Testis (tissue), 2 donors: ENCODE measurements at regions not wholly inside any gene's neighbourhood (a gene's known extent, or its start where the extent isn't known, plus 50 kb on each side); places are given as distances from the start of the nearest gene placed in this dataset.

Experiments used
- DNase-seq: peaks from one replicate; pipeline ENCODE4 v3.0.0-alpha.2; 2019
- H3K27ac ChIP-seq, 2 donors: fragments of 200-600 bp; sonication (generic); one replicate each; pipeline ENCODE4 v1.5.1; 2019
- H3K27me3 ChIP-seq: fragments of 200-600 bp; sonication (generic); one replicate; pipeline ENCODE4 v1.5.1; 2019
- H3K36me3 ChIP-seq: fragments of 200-600 bp; sonication (generic); one replicate; pipeline ENCODE4 v1.5.1; 2017; ENCODE audit warnings: low read depth; ENCODE audit errors: missing control alignments
- H3K4me1 ChIP-seq: fragments of 200-600 bp; sonication (generic); one replicate; pipeline ENCODE4 v1.5.1; 2019
- H3K4me3 ChIP-seq, 2 donors: fragments of 200-600 bp; sonication (generic); one replicate each; pipeline ENCODE4 v1.5.1; 2017 to 2019
- H3K9me3 ChIP-seq: fragments of 200-600 bp; sonication (generic); one replicate; pipeline ENCODE4 v1.5.1; 2017
- CTCF ChIP-seq, 3 experiments: fragments of 450-650 bp in 2 of 3; fragments of 200-600 bp in 1 of 3; sonication (generic) in 1 of 3; IDR thresholded peaks; one replicate each; pipeline ENCODE4 v1.5.1; 2016 to 2019; ENCODE audit warnings: antibody characterized with exemption in 3 of 3, mild to moderate bottlenecking in 2 of 3, moderate library complexity in 1 of 3
- POLR2A ChIP-seq: fragments of 450-650 bp; IDR thresholded peaks from one replicate; pipeline ENCODE4 v1.6.1; 2017; ENCODE audit warnings: antibody characterized with exemption, mild to moderate bottlenecking, moderate library complexity
- WGBS, 2 donors: methylation state at CpG; one replicate each; pipeline ENCODE4 v1.1.5; 2018; 5-methylcytosine and 5-hydroxymethylcytosine counted together
- intact Hi-C: fragments of 100-400 bp; cut with DNase I; formaldehyde crosslinking; loops from one replicate; pipeline ENCODE4 v1.15.1; 2023; ENCODE audit warnings: low total_unique reads

GRCh38 chr10:128325788-128326187 lies 199.6 kb upstream of the MKI67 start:
- no peak overlapping the region for H3K4me3 ChIP-seq
- WGBS, 2 donors: 50 to 58% methylated on average over 9 of the region's 9 CpGs
- H3K36me3 ChIP-seq: no peaks in the 10 kb centered on the region
- H3K9me3 ChIP-seq: no peaks in the 10 kb centered on the region
- DNase-seq: no peak
- TF ChIP-seq POLR2A: no peak
- no peak for TF ChIP-seq CTCF (IDR thresholded peaks at IDR 0.05)
- intact Hi-C loops: no loop called here
- no peaks in the 10 kb centered on the region for H3K27me3 ChIP-seq
- H3K4me1 ChIP-seq: no peaks in the 10 kb centered on the region
- H3K27ac ChIP-seq: no peak overlapping the region

DNA sequence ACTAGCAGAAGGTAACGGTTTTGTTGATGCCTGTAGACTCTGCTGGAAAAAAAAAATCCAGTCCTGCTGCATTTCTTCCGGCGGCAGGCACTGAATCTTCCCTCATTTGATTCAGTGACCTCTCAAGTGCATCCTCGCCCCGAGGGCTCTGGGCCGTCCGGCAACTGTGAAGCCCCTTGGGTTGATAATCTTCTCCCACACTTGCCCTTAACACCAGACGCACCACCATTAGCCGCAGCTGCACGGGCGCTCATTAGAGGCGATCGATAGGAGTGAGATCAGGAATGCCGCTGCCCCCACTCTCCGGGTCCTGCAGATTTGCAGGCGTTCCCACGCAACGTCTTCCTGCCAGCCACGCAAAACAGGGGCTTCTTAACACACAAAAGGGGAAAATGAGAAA lies 200.0 kb upstream of the MKI67 start:
- Histone ChIP-seq H3K9me3 (no peaks in the 10 kb centered on the region), H3K27me3 (no peaks in the 10 kb centered on the region), H3K4me3 (no peak overlapping the region), H3K36me3 (no peaks in the 10 kb centered on the region), H3K4me1 (no peaks in the 10 kb centered on the region), H3K27ac (no peak overlapping the region)
- intact Hi-C loops: no loop called here
- DNase-seq: no peak
- no peak for TF ChIP-seq CTCF (IDR thresholded peaks at IDR 0.05)
- TF ChIP-seq POLR2A: no peak
- 43 to 45% methylated on average over 19 of the region's 19 CpGs for WGBS, 2 donors

DNA sequence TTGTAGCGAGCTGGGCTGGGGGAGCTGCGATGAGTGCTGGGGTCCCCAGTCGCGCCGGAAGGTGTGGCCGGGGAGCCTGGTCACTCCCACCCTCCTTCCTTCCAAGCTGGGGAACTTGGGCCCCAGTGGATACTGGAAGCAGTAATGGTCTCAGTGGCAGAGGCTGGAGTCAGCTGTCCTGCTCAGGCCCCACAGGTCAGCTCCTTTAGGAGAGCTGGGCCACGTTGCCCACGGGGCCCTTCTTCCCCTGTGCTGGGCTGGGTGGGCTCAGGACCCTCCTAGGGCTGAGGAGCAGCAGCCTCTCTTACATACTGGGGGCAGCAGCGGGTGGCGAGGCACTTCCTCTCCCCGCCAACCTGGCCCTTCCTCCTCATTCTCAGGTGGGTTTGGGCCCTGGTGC lies 200.6 kb upstream of the MKI67 start:
- H3K27me3 ChIP-seq: no peaks in the 10 kb centered on the region
- 76 to 87% methylated on average over 8 to 11 of the region's 11 CpGs for WGBS, 2 donors

DNA sequence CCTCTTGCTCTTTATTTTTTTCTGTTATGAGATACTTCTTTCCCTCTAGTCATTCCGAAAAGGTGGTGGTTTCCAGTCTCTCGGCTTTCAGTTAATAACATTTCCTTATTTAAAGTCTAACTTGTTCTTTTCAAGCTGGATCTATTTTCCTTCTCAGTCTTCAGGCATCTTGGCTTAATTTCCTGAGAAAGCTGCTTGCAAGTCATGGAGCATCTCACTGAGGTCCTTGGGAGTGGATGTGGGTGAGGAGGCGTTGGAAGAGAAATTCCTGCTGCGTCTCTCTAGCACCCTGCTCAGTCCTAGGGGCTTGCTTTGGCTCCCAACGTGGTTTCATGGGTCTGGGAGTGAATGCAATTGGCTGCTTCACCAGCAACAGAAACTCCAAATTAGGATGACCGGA lies 210.2 kb upstream of the MKI67 start:
- TF ChIP-seq CTCF (IDR thresholded peaks at IDR 0.05): no peak
- TF ChIP-seq POLR2A: no peak
- intact Hi-C loops: no loop called here

More for the DNA sequence above, 200.6 kb upstream of the MKI67 start:
- Histone ChIP-seq H3K27ac (no peak overlapping the region), H3K4me1 (no peaks in the 10 kb centered on the region), H3K9me3 (no peaks in the 10 kb centered on the region), H3K36me3 (no peaks in the 10 kb centered on the region), H3K4me3 (no peak overlapping the region)
- DNase-seq: no peak
- TF ChIP-seq POLR2A (no peak), CTCF (IDR thresholded peaks at IDR 0.05) (no peak)
- intact Hi-C loops: no loop called here

GRCh38 chr10:128337860-128338378 lies 211.7 kb upstream of the MKI67 start:
- Histone ChIP-seq H3K9me3 (no peaks in the 10 kb centered on the region), H3K4me3 (no peak overlapping the region), H3K27me3 (no peaks in the 10 kb centered on the region), H3K27ac (no peak overlapping the region), H3K36me3 (no peaks in the 10 kb centered on the region), H3K4me1 (no peaks in the 10 kb centered on the region)
- no peak for DNase-seq
- 40 to 44% methylated on average over 6 to 7 of the region's 7 CpGs for WGBS, 2 donors
- no peak for TF ChIP-seq POLR2A
- no peak for TF ChIP-seq CTCF (IDR thresholded peaks at IDR 0.05)
- intact Hi-C loops: no loop called here

More for the DNA sequence above, 210.2 kb upstream of the MKI67 start:
- no peak for DNase-seq
- Histone ChIP-seq H3K4me3 (no peak overlapping the region), H3K36me3 (no peaks in the 10 kb centered on the region), H3K9me3 (no peaks in the 10 kb centered on the region), H3K4me1 (no peaks in the 10 kb centered on the region), H3K27me3 (no peaks in the 10 kb centered on the region), H3K27ac (no peak overlapping the region)
- WGBS, 2 donors: 77 to 84% methylated on average over 6 of the region's 6 CpGs
